Loucy (cell line): ENCODE measurements at regions not wholly inside any gene's neighbourhood (a gene's known extent, or its start where the extent isn't known, plus 50 kb on each side); places are given as distances from the start of the nearest gene placed in this dataset.

Experiments
- EZH2phosphoT487 ChIP-seq: fragments of 200-600 bp; IDR thresholded peaks from 2 replicates; pipeline ENCODE4 v1.6.1; 2018; ENCODE audit warnings: antibody characterized with exemption, mild to moderate bottlenecking, moderate library complexity, borderline replicate concordance
- TF ChIP-seq, protein P1 (sequence below): fragments of 200-600 bp; sonication (generic); conservative IDR thresholded peaks from 2 replicates; pipeline ENCODE4 v1.5.1; 2014; ENCODE audit warnings: mild to moderate bottlenecking, antibody characterized with exemption, low read length

DNA sequence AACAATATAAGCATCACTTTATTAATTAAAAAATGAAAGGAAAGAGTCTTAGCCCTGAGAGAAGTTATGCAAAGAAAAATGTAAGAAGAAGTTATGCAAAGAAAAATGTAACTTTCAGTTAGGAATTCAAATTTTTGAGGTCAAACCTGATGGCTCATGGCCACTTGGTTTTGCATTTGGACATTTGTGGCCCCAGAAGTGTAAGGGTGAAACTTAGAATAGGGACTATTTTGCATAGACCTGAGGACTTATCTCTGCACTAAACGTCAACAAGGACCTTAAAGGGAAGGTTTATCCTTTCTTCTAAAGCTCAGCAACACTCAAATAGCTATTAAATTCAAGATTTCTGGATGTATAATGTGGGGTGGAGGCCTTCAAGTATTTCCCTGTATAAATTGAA is 724.5 kb upstream of the POT1 start:
- TF ChIP-seq, protein P1, sequence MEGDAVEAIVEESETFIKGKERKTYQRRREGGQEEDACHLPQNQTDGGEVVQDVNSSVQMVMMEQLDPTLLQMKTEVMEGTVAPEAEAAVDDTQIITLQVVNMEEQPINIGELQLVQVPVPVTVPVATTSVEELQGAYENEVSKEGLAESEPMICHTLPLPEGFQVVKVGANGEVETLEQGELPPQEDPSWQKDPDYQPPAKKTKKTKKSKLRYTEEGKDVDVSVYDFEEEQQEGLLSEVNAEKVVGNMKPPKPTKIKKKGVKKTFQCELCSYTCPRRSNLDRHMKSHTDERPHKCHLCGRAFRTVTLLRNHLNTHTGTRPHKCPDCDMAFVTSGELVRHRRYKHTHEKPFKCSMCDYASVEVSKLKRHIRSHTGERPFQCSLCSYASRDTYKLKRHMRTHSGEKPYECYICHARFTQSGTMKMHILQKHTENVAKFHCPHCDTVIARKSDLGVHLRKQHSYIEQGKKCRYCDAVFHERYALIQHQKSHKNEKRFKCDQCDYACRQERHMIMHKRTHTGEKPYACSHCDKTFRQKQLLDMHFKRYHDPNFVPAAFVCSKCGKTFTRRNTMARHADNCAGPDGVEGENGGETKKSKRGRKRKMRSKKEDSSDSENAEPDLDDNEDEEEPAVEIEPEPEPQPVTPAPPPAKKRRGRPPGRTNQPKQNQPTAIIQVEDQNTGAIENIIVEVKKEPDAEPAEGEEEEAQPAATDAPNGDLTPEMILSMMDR, result no peak
- no peak for TF ChIP-seq EZH2phosphoT487
